ENCODE measurements at regions not wholly inside any gene's neighbourhood (a gene's known extent, or its start where the extent isn't known, plus 50 kb on each side); places are given as distances from the start of the nearest gene placed in this dataset.

- no peak for TF ChIP-seq YY1 (IDR thresholded peaks at IDR 0.05; ENCODE audit: insufficient read depth, insufficient read length)
- TF ChIP-seq SUZ12 (IDR thresholded peaks at IDR 0.05; ENCODE audit: extremely low read depth, insufficient read depth, insufficient read length): no peak
Measured at GRCh38 chr19:27676877-27677276, 1536.1 kb downstream of the UQCRFS1 start.

All from NT2/D1 (cell line).